Mucosa of descending colon (tissue), 3 donors: ENCODE measurements at regions not wholly inside any gene's neighbourhood (a gene's known extent, or its start where the extent isn't known, plus 50 kb on each side); places are given as distances from the start of the nearest gene placed in this dataset.

Source experiments
- ATAC-seq: fragments of 200-7000 bp; cut with Tn5 transposase; one replicate; pipeline ENCODE4 v1.9.1; 2020; ENCODE audit warnings: mild to moderate bottlenecking, moderate library complexity
- DNase-seq, 3 donors: peaks; one replicate each; pipeline ENCODE4 v3.0.0-alpha.2; 2020
- H3K36me3 ChIP-seq: fragments of 200-600 bp; one replicate; pipeline ENCODE4 v1.8.0; 2021; ENCODE audit warnings: low read depth, mild to moderate bottlenecking
- H3K4me1 ChIP-seq: fragments of 200-600 bp; one replicate; pipeline ENCODE4 v1.8.0; 2021; ENCODE audit warnings: low read depth, mild to moderate bottlenecking
- H3K4me3 ChIP-seq: fragments of 200-600 bp; one replicate; pipeline ENCODE4 v1.8.0; 2021; ENCODE audit warnings: mild to moderate bottlenecking
- H3K9me3 ChIP-seq: fragments of 200-600 bp; one replicate; pipeline ENCODE4 v1.8.0; 2021; ENCODE audit warnings: mild to moderate bottlenecking
- CTCF ChIP-seq: fragments of 200-600 bp; IDR thresholded peaks from one replicate; pipeline ENCODE4 v1.8.0; 2022; ENCODE audit warnings: antibody characterized with exemption, mild to moderate bottlenecking
- intact Hi-C, 2 donors: fragments of 100-400 bp; cut with DNase I in 1 of 2; cut with micrococcal nuclease in 1 of 2; formaldehyde crosslinking; loops; one replicate each; pipeline versions ENCODE4 v1.11.0 to v1.11.1; 2022; cut with DNase I, micrococcal nuclease
- donor health status: DM: no; HTN: no; CAD: no; lungs with moderate emphysema.
- donor health status: DM: no; HTN: no; CAD: no.
- donor health status: DM: no; HTN: yes; CAD: no.

- ATAC-seq (peak; percentile 64), DNase-seq (no peak)
Measured at GRCh38 chr3:177475356-177475665, 278.0 kb upstream of the TBL1XR1 start.

GRCh38 chr3:177476495-177476894, 279.2 kb upstream of the TBL1XR1 start:
- Histone ChIP-seq H3K9me3 (no peaks in the 10 kb centered on the region), H3K36me3 (no peaks in the 10 kb centered on the region), H3K4me1 (peaks cover 9% of the 10 kb centered on the region), H3K4me3 (no peak overlapping the region)
- intact Hi-C loops = no loop called here
- DNase-seq (no peak), ATAC-seq (no peak)
- TF ChIP-seq CTCF = no peak

More at GRCh38 chr3:177475356-177475665, 278.0 kb upstream of the TBL1XR1 start:
- H3K4me1 ChIP-seq = peaks cover 9% of the 10 kb centered on the region
- H3K36me3 ChIP-seq = no peaks in the 10 kb centered on the region
- no peak for TF ChIP-seq CTCF
- no peaks in the 10 kb centered on the region for H3K9me3 ChIP-seq
- no peak overlapping the region for H3K4me3 ChIP-seq
- intact Hi-C loops = no loop called here

GRCh38 chr3:177476921-177477435, 279.7 kb upstream of the TBL1XR1 start:
- ATAC-seq (no peak), DNase-seq (no peak)
- intact Hi-C loops = no loop called here
- peaks cover 9% of the 10 kb centered on the region for H3K4me1 ChIP-seq
- no peak for TF ChIP-seq CTCF
- no peak overlapping the region for H3K4me3 ChIP-seq
- no peaks in the 10 kb centered on the region for H3K36me3 ChIP-seq
- no peaks in the 10 kb centered on the region for H3K9me3 ChIP-seq

- intact Hi-C loops = no loop called here
- Histone ChIP-seq H3K4me3 (no peak overlapping the region), H3K9me3 (no peaks in the 10 kb centered on the region), H3K36me3 (no peaks in the 10 kb centered on the region), H3K4me1 (peaks cover 13% of the 10 kb centered on the region)
- DNase-seq = no peak
- peak; percentile 68 for ATAC-seq
- TF ChIP-seq CTCF = no peak
Measured at GRCh38 chr3:177478170-177478867, 281.0 kb upstream of the TBL1XR1 start.

GRCh38 chr3:177479630-177480029, 282.3 kb upstream of the TBL1XR1 start:
- no peak overlapping the region for H3K4me3 ChIP-seq
- no peaks in the 10 kb centered on the region for H3K9me3 ChIP-seq
- no peak for DNase-seq
- no peaks in the 10 kb centered on the region for H3K36me3 ChIP-seq
- ATAC-seq = no peak
- H3K4me1 ChIP-seq = peaks cover 13% of the 10 kb centered on the region
- TF ChIP-seq CTCF = no peak
- intact Hi-C loops = no loop called here
